Activated T-cell treated with anti-CD3 and anti-CD28 coated beads for 1 hour (primary cell): ENCODE measurements at regions not wholly inside any gene's neighbourhood (a gene's known extent, or its start where the extent isn't known, plus 50 kb on each side); places are given as distances from the start of the nearest gene placed in this dataset.
"Not testable (repeated sequence)": the region's sequence is repeated elsewhere in the genome, so short reads cannot be mapped to it uniquely, and the experiment has no call there.

Experiments
- DNase-seq: peaks from one replicate; pipeline ENCODE4 v3.0.0-alpha.2; 2020; ENCODE audit warnings: low read depth

GRCh38 chr12:11539156-11539555 lies 110.3 kb upstream of the ETV6 start:
- no peak for DNase-seq

- no peak for DNase-seq
These were observed 109.3 kb upstream of the ETV6 start for GRCh38 chr12:11540156-11540555.

- no peak for DNase-seq
These were observed 108.7 kb upstream of the ETV6 start for GRCh38 chr12:11540615-11541310.

- no peak for DNase-seq
These were observed 106.9 kb upstream of the ETV6 start for GRCh38 chr12:11542599-11542998.

GRCh38 chr12:11543457-11544158 lies 105.9 kb upstream of the ETV6 start:
- no peak for DNase-seq

GRCh38 chr12:11545484-11546330 lies 103.8 kb upstream of the ETV6 start:
- DNase-seq, result peak; percentile 21

- DNase-seq, result not testable (repeated sequence)
These were observed 102.7 kb upstream of the ETV6 start for GRCh38 chr12:11546582-11547270.

- DNase-seq, result not testable (repeated sequence)
These were observed 102.2 kb upstream of the ETV6 start for GRCh38 chr12:11547271-11547646.

- no peak for DNase-seq
These were observed 100.4 kb upstream of the ETV6 start for GRCh38 chr12:11549119-11549518.

GRCh38 chr12:11553871-11554533 lies 95.5 kb upstream of the ETV6 start:
- DNase-seq, result peak; percentile 23

- no peak for DNase-seq
These were observed 94.3 kb upstream of the ETV6 start for GRCh38 chr12:11555195-11555594.

GRCh38 chr12:11555743-11556625 lies 93.5 kb upstream of the ETV6 start:
- no peak for DNase-seq

GRCh38 chr12:11556682-11557081 lies 92.8 kb upstream of the ETV6 start:
- DNase-seq, result no peak

- DNase-seq, result no peak
These were observed 89.7 kb upstream of the ETV6 start for GRCh38 chr12:11559626-11560340.

GRCh38 chr12:11561411-11561810 lies 88.1 kb upstream of the ETV6 start:
- DNase-seq, result no peak

GRCh38 chr12:11563785-11564739 lies 85.4 kb upstream of the ETV6 start:
- no peak for DNase-seq

- no peak for DNase-seq
These were observed 84.4 kb upstream of the ETV6 start for GRCh38 chr12:11564984-11565651.

GRCh38 chr12:11565752-11566151 lies 83.7 kb upstream of the ETV6 start:
- DNase-seq, result no peak
